Endothelial cell of umbilical vein (primary cell): ENCODE measurements at regions not wholly inside any gene's neighbourhood (a gene's known extent, or its start where the extent isn't known, plus 50 kb on each side); places are given as distances from the start of the nearest gene placed in this dataset.

Experiments
- BruUV-seq: library from RNA; stranded (reverse); fragments of 400-500 nt; replicated peaks from 2 replicates; lab custom pipeline; 2021; lab: Mats Ljungman, UMichigan
- CTCF ChIA-PET: fragments of 300-600, 350-600 bp; sonication (Branson Sonifier 250); formaldehyde crosslinking; loops from one replicate; lab custom pipeline; 2021; ENCODE audit warnings: antibody characterized with exemption, inconsistent platforms; lab: Charles Lee
- POLR2A ChIA-PET: fragments of 300-600, 350-600 bp; sonication (Branson Sonifier 250); formaldehyde crosslinking; loops from one replicate; lab custom pipeline; 2021; ENCODE audit warnings: antibody characterized with exemption, inconsistent platforms; lab: Charles Lee
- DNase-seq: peaks from one replicate; pipeline ENCODE4 v3.0.0-alpha.2; 2011; ENCODE audit warnings: low read depth, low spot score
- FAIRE-seq: peaks from 2 replicates; lab custom pipeline; 2011; peaks lifted over from hg19 to GRCh38; lab: Jason Lieb, UNC
- H2AFZ ChIP-seq: 2 replicates; pipeline ENCODE4 v1.6.0; 2012; ENCODE audit warnings: low read depth, low read length, control low read depth, inconsistent platforms
- H3K27ac ChIP-seq: 2 replicates; pipeline ENCODE4 v1.5.1; 2011; ENCODE audit warnings: low read depth, mild to moderate bottlenecking, control low read depth, low read length, moderate library complexity; ENCODE audit not compliant: insufficient read depth
- H3K27me3 ChIP-seq, 2 experiments: 2 replicates each; pipeline versions ENCODE4 v1.6.0 to v1.6.1; 2011; ENCODE audit warnings: low read length in 2 of 2, mixed read lengths in 1 of 2; ENCODE audit not compliant: control insufficient read depth in 2 of 2, insufficient read depth in 2 of 2
- H3K36me3 ChIP-seq, 2 experiments: 2 replicates in 1 of 2; 3 replicates in 1 of 2; pipeline ENCODE4 v1.5.1; 2011; ENCODE audit warnings: low read length in 2 of 2, mild to moderate bottlenecking in 1 of 2, moderate library complexity in 1 of 2; ENCODE audit not compliant: control insufficient read depth in 2 of 2, insufficient read depth in 2 of 2; ENCODE audit errors: extremely low read depth in 1 of 2
- H3K4me1 ChIP-seq: 3 replicates; pipeline ENCODE4 v1.5.1; 2011; ENCODE audit warnings: mild to moderate bottlenecking, low read length; ENCODE audit not compliant: control insufficient read depth, insufficient read depth; ENCODE audit errors: extremely low read depth
- H3K4me2 ChIP-seq: 2 replicates; pipeline ENCODE4 v1.6.1; 2011; ENCODE audit warnings: low read length, control low read depth, mixed read lengths; ENCODE audit not compliant: insufficient read depth
- H3K4me3 ChIP-seq, 3 experiments: fragments of 200-600 bp in 1 of 3; sonication (generic), shearing (Covaris generic) in 1 of 3; replicated peaks in 1 of 3; 2 replicates each; pipeline ENCODE4 v1.5.1; 2011 to 2016; ENCODE audit warnings: control low read depth in 3 of 3, low read length in 3 of 3, mild to moderate bottlenecking in 2 of 3, inconsistent platforms in 1 of 3, low read depth in 1 of 3, moderate library complexity in 1 of 3; ENCODE audit not compliant: insufficient read depth in 1 of 3
- H3K79me2 ChIP-seq: 2 replicates; pipeline ENCODE4 v1.6.0; 2012; ENCODE audit warnings: low read length, inconsistent platforms; ENCODE audit not compliant: control insufficient read depth, insufficient read depth
- H3K9ac ChIP-seq: replicated peaks from 2 replicates; pipeline ENCODE3; 2011; ENCODE audit warnings: low read length, control low read depth; ENCODE audit not compliant: insufficient read depth; ENCODE audit errors: extremely low read depth
- H3K9me1 ChIP-seq: replicated peaks from 3 replicates; pipeline ENCODE4 v1.6.0; 2011; ENCODE audit warnings: mild to moderate bottlenecking, low read length; ENCODE audit not compliant: control insufficient read depth, insufficient read depth; ENCODE audit errors: extremely low read depth
- H3K9me3 ChIP-seq: replicated peaks from 2 replicates; pipeline ENCODE4 v1.5.1; 2012; ENCODE audit warnings: low read length, inconsistent platforms; ENCODE audit not compliant: control insufficient read depth, insufficient read depth
- H4K20me1 ChIP-seq: replicated peaks from 2 replicates; pipeline ENCODE3; 2011; ENCODE audit warnings: mild to moderate bottlenecking, low read length; ENCODE audit not compliant: control insufficient read depth, insufficient read depth; ENCODE audit errors: extremely low read depth
- CTCF ChIP-seq, 2 donors: IDR thresholded peaks; 1 replicate in 1 of 2; 2 replicates in 1 of 2; pipeline ENCODE4 v1.5.1; 2011; ENCODE audit warnings: low read length in 2 of 2, mild to moderate bottlenecking in 2 of 2, moderate library complexity in 2 of 2, control low read depth in 1 of 2, inconsistent platforms in 1 of 2, low read depth in 1 of 2; ENCODE audit not compliant: insufficient read depth in 1 of 2; ENCODE audit errors: extremely low read depth in 1 of 2
- EZH2 ChIP-seq: IDR thresholded peaks from 2 replicates; pipeline ENCODE4 v1.6.1; 2012; ENCODE audit warnings: borderline replicate concordance, low read depth, mild to moderate bottlenecking, moderate library complexity, low read length, inconsistent platforms; ENCODE audit not compliant: severe bottlenecking
- FOS ChIP-seq: IDR thresholded peaks from 2 replicates; pipeline ENCODE4 v1.6.1; 2011; ENCODE audit warnings: mild to moderate bottlenecking, low read length, moderate library complexity, borderline replicate concordance; ENCODE audit not compliant: insufficient read depth
- GATA2 ChIP-seq: IDR thresholded peaks from 2 replicates; pipeline ENCODE4 v1.7.0; 2011; ENCODE audit warnings: low read depth, mild to moderate bottlenecking, moderate library complexity, mixed read lengths, low read length; ENCODE audit not compliant: insufficient read length, insufficient read depth
- JUN ChIP-seq: IDR thresholded peaks from 2 replicates; pipeline ENCODE4 v1.6.1; 2011; ENCODE audit warnings: borderline replicate concordance, low read depth; ENCODE audit not compliant: insufficient read length, insufficient read depth
- MYC ChIP-seq: IDR thresholded peaks from one replicate; pipeline ENCODE4 v1.6.1; 2011; ENCODE audit warnings: mild to moderate bottlenecking, low read depth, low read length
- POLR2A ChIP-seq: IDR thresholded peaks from 2 replicates; pipeline ENCODE4 v1.6.1; 2012; ENCODE audit warnings: low read depth, mild to moderate bottlenecking, control low read depth, low read length
- POLR2AphosphoS5 ChIP-seq: IDR thresholded peaks from 2 replicates; pipeline ENCODE4 v1.6.1; 2012; ENCODE audit warnings: low read depth, mild to moderate bottlenecking, control low read depth, low read length, moderate library complexity; ENCODE audit not compliant: insufficient read depth
- dilution Hi-C: fragments of 300-500 bp; cut with MboI; formaldehyde crosslinking; loops from one replicate; pipeline ENCODE4 v1.15.0; 2019; ENCODE audit warnings: low sequenced_read_pairs; ENCODE audit not compliant: extremely low pct_ligation_motif_present
- intact Hi-C: fragments of 100-400 bp; cut with micrococcal nuclease; formaldehyde crosslinking; loops from one replicate; pipeline ENCODE4 v1.10.0; 2022
- TF ChIP-seq, protein P1 (sequence below): IDR thresholded peaks from 2 replicates; pipeline ENCODE4 v1.6.1; 2011; ENCODE audit not compliant: insufficient read depth, insufficient read length

DNA sequence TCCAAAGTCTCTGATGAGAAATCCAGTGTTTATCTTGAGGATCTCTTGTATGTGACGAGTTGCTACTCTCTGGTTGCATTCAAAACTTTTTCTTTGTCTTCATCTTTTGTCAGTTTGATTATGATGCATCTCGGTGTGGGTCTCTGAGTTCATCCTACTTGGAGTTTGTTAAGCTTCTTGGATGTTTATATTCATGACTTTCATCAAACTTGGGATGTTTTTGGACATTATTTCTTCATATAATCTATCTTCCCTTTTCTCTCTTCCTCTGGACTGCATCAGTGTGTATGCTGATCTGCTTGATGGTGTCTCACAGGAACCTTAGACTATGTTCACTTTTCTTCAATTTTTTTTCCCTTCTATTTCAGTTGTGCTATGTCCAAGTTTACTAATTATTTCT lies 320.4 kb downstream of the TLE3 start:
- no peaks in the 10 kb centered on the region for H4K20me1 ChIP-seq
- DNase-seq (no peak), FAIRE-seq (no peak)
- H3K9me3 ChIP-seq = no peaks in the 10 kb centered on the region
- intact Hi-C loops = no loop called here
- peaks cover 8 to 9% of the 10 kb centered on the region in 2 experiments for H3K27me3 ChIP-seq
- CTCF ChIA-PET = no interaction called here
- no peak overlapping the region for H3K27ac ChIP-seq
- no peaks in the 10 kb centered on the region for H3K79me2 ChIP-seq
- dilution Hi-C loops = no loop called here
- TF ChIP-seq POLR2AphosphoS5 = no peak
- no peak for TF ChIP-seq EZH2
- no peak for TF ChIP-seq GATA2
- TF ChIP-seq FOS = no peak
- TF ChIP-seq MYC = no peak
- TF ChIP-seq JUN = no peak
- TF ChIP-seq CTCF (IDR thresholded peaks at IDR 0.05; ENCODE audit: extremely low read depth in 1 of 2, insufficient read depth in 1 of 2, low read depth in 1 of 2, low read length in 2 of 2) = no peak
- no peak for TF ChIP-seq POLR2A
- TF ChIP-seq, protein P1, sequence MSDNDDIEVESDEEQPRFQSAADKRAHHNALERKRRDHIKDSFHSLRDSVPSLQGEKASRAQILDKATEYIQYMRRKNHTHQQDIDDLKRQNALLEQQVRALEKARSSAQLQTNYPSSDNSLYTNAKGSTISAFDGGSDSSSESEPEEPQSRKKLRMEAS = no peak
- POLR2A ChIA-PET = no interaction called here
- H3K9ac ChIP-seq = no peak overlapping the region
- H3K9me1 ChIP-seq = no peaks in the 10 kb centered on the region
- no peaks in the 10 kb centered on the region for H3K36me3 ChIP-seq
- H2AFZ ChIP-seq = no peak overlapping the region
- no peak overlapping the region for H3K4me2 ChIP-seq
- no TSS peak for BruUV-seq
- peaks cover 2% of the 10 kb centered on the region for H3K4me1 ChIP-seq
- no peak overlapping the region for H3K4me3 ChIP-seq
